ENCODE measurements at regions not wholly inside any gene's neighbourhood (a gene's known extent, or its start where the extent isn't known, plus 50 kb on each side); places are given as distances from the start of the nearest gene placed in this dataset.

GRCh38 chr14:27384124-27384523 lies 786.3 kb upstream of the NOVA1 start:
- FAIRE-seq: no peak
- DNase-seq (ENCODE audit: insufficient read length, low spot score): no peak
- no peak for TF ChIP-seq CTCF (IDR thresholded peaks at IDR 0.05; ENCODE audit: insufficient read depth, missing control alignments)

- DNase-seq (ENCODE audit: insufficient read length, low spot score) (no peak), FAIRE-seq (no peak)
- no peak for TF ChIP-seq CTCF (IDR thresholded peaks at IDR 0.05; ENCODE audit: insufficient read depth, missing control alignments)
Observed at GRCh38 chr14:27386391-27386790, 788.6 kb upstream of the NOVA1 start.

GRCh38 chr14:27387463-27387862 lies 789.6 kb upstream of the NOVA1 start:
- FAIRE-seq (no peak), DNase-seq (ENCODE audit: insufficient read length, low spot score) (no peak)
- no peak for TF ChIP-seq CTCF (IDR thresholded peaks at IDR 0.05; ENCODE audit: insufficient read depth, missing control alignments)

GRCh38 chr14:27389402-27389801 lies 791.6 kb upstream of the NOVA1 start:
- DNase-seq (ENCODE audit: insufficient read length, low spot score) (no peak), FAIRE-seq (no peak)
- TF ChIP-seq CTCF (IDR thresholded peaks at IDR 0.05; ENCODE audit: insufficient read depth, missing control alignments): no peak

- no peak for FAIRE-seq
- no peak for DNase-seq (ENCODE audit: insufficient read length, low spot score)
- no peak for TF ChIP-seq CTCF (IDR thresholded peaks at IDR 0.05; ENCODE audit: insufficient read depth, missing control alignments)
Observed at GRCh38 chr14:27390155-27390554, 792.3 kb upstream of the NOVA1 start.

GRCh38 chr14:27391331-27391730 lies 793.5 kb upstream of the NOVA1 start:
- DNase-seq (ENCODE audit: insufficient read length, low spot score) (no peak), FAIRE-seq (no peak)
- no peak for TF ChIP-seq CTCF (IDR thresholded peaks at IDR 0.05; ENCODE audit: insufficient read depth, missing control alignments)

GRCh38 chr14:27392153-27392552 lies 794.3 kb upstream of the NOVA1 start:
- TF ChIP-seq CTCF (IDR thresholded peaks at IDR 0.05; ENCODE audit: insufficient read depth, missing control alignments): no peak
- DNase-seq (ENCODE audit: insufficient read length, low spot score) (no peak), FAIRE-seq (no peak)
